AG04449 (cell line): ENCODE measurements at regions not wholly inside any gene's neighbourhood (a gene's known extent, or its start where the extent isn't known, plus 50 kb on each side); places are given as distances from the start of the nearest gene placed in this dataset.

Experiments used
- CTCF ChIA-PET: fragments of 350-600 bp; formaldehyde crosslinking; extraction: SDS; loops from one replicate; lab custom pipeline; 2021; ENCODE audit warnings: antibody characterized with exemption; lab: Yijun Ruan, JAX
- POLR2A ChIA-PET: fragments of 400-600, 350-600 bp; formaldehyde crosslinking; extraction: SDS; loops from one replicate; lab custom pipeline; 2020; ENCODE audit warnings: antibody characterized with exemption, inconsistent platforms; lab: Yijun Ruan, JAX
- DNase-seq: peaks from one replicate; pipeline ENCODE4 v3.0.0-alpha.2; 2010; ENCODE audit warnings: low read depth, low spot score
- H3K4me3 ChIP-seq: 2 replicates; pipeline ENCODE4 v1.5.1; 2011; ENCODE audit warnings: low read depth, mild to moderate bottlenecking, control low read depth, low read length
- TF ChIP-seq, protein P1 (sequence below): IDR thresholded peaks from one replicate; pipeline ENCODE4 v1.5.1; 2011; ENCODE audit warnings: mild to moderate bottlenecking, moderate library complexity, low read length, control low read depth, inconsistent platforms; ENCODE audit not compliant: insufficient read depth; ENCODE audit errors: missing control alignments

DNA sequence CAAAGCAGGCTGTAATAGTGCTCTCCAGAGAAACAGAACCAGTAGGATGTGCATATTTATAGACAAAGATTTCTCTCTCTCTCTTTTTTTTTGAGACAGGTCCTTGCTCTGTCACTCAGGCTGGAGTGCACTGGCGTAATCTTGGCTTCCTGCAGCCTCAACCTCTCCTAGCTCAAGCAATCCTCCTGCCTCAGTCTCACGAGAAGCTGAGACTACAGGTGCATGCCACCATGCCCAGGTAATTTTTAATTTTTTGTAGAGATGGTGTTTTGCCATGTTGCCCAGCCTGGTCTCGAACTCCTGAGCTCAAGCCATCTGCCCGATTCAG is 67.1 kb upstream of the CHD2 start:
- CTCF ChIA-PET: interaction anchor here (1.0 kb wide), 1 partner anchor 61 kb away, joined by 3 read pairs; no protein-coding TSS in a partner anchor
- H3K4me3 ChIP-seq: no peak overlapping the region
- TF ChIP-seq, protein P1, sequence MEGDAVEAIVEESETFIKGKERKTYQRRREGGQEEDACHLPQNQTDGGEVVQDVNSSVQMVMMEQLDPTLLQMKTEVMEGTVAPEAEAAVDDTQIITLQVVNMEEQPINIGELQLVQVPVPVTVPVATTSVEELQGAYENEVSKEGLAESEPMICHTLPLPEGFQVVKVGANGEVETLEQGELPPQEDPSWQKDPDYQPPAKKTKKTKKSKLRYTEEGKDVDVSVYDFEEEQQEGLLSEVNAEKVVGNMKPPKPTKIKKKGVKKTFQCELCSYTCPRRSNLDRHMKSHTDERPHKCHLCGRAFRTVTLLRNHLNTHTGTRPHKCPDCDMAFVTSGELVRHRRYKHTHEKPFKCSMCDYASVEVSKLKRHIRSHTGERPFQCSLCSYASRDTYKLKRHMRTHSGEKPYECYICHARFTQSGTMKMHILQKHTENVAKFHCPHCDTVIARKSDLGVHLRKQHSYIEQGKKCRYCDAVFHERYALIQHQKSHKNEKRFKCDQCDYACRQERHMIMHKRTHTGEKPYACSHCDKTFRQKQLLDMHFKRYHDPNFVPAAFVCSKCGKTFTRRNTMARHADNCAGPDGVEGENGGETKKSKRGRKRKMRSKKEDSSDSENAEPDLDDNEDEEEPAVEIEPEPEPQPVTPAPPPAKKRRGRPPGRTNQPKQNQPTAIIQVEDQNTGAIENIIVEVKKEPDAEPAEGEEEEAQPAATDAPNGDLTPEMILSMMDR: no peak
- DNase-seq: no peak
- POLR2A ChIA-PET: interaction anchor here (1.9 to 2.9 kb wide), 2 partner anchors 31 to 49 kb away, joined by 6 to 36 read pairs; no protein-coding TSS in a partner anchor

DNA sequence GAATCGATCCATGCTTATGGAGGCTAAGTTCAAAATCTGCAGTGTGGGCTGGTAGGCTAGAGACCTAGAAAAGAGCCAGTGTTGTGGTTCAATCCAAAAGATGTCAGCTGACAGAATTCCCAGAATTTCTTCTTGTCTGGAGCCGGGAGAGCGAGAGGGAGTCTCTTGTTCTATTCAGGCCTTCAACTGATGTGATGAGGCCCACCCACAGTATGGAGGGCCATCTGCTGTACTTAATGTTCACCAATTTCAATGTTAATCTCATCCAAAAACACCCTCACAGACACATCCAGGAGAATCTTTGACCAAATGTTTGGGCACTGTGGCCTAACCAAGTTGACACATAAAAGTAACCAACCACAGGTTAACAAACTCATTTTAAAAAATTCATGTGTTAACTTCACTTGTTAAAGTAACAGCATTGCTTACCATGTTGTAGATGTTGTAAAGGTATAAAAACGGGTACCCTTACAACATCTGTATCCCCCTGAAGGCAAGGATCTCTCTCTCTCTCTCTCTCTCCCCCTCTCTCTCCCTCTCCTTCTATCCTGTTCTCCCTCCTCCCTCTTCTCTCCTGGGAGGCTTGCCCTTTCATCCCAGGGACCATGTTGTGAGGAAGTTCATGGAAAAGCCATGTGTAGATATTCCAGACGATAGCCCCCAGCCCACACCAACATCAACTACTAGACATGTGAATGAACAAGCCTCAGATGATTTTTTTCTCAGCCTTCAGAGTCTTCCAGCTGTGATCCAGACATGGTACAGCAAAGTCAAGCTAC is 66.4 kb upstream of the CHD2 start:
- TF ChIP-seq, protein P1: no peak
- CTCF ChIA-PET: interaction anchor here (0.7 to 1.0 kb wide), 2 partner anchors 11 to 97 kb away, joined by 3 read pairs; no protein-coding TSS in a partner anchor
- DNase-seq: no peak
- POLR2A ChIA-PET: interaction anchor here (0.8 kb wide), 1 partner anchor 49 kb away, joined by 3 read pairs; no protein-coding TSS in a partner anchor
- no peak overlapping the region for H3K4me3 ChIP-seq

DNA sequence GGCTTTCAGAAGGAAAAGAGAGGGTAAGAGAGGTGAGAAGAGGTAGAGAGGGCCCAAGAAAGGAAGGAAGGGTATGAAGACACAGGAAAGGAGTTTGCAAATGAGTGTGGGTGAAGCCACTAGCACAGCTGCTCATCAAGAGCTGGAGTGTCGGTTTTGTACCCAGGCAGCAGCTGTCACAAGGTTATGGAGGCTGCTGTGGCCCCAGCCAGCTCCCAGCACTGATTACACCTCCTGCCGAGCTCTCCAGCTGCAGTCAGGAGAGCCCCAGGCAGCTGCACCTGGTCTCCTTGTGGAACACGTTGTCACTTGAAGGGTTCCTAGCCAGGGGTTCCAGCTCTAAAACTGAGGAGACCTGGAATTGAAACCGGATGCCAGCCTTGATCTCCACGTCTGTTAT is 60.4 kb upstream of the CHD2 start:
- CTCF ChIA-PET: no interaction called here
- POLR2A ChIA-PET: no interaction called here
- no peak for DNase-seq
- TF ChIP-seq, protein P1: no peak
- no peak overlapping the region for H3K4me3 ChIP-seq

DNA sequence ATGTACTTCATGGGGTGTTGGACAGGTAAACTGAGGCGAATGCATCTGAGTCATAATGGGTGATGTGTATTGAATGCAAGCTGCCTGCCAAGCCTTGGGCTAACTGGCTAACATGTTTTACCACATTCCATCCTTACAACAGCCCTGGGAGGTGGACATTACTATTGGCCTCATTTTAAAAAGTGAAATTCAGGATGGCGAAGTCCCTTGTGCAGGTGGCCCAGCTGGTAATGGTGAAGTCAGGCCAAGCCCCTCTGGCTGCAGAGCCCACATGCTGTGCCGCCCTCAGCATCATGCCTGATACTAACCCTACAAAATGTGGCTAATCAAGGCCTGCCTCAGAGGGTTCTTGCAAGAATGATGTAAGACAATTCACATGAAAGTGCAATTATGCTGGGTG is 60.0 kb upstream of the CHD2 start:
- DNase-seq: no peak
- ChIA-PET POLR2A (no interaction called here), CTCF (no interaction called here)
- TF ChIP-seq, protein P1: no peak
- no peak overlapping the region for H3K4me3 ChIP-seq

DNA sequence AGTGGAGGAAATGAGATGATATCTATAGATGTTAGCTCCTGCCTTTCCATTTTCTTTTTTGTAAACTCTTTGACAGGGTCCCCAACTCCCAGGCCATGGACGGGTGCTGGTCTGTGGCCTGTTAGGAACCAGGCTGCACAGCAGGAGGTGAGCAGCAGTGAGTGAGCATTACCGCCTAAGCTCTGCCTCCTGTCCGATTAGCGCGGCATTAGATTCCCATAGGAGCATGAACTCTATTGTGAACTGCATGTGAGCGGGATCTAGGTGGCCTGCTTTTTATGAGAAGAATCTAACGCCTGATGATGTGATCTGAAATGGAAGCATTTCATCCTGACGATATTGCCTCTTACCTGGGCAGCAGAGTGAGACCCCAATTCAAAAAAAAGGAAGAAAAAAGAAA is 56.8 kb upstream of the CHD2 start:
- CTCF ChIA-PET: interaction anchor here (1.1 kb wide), 1 partner anchor 72 kb away, joined by 3 read pairs; no protein-coding TSS in a partner anchor
- TF ChIP-seq, protein P1: no peak

DNA sequence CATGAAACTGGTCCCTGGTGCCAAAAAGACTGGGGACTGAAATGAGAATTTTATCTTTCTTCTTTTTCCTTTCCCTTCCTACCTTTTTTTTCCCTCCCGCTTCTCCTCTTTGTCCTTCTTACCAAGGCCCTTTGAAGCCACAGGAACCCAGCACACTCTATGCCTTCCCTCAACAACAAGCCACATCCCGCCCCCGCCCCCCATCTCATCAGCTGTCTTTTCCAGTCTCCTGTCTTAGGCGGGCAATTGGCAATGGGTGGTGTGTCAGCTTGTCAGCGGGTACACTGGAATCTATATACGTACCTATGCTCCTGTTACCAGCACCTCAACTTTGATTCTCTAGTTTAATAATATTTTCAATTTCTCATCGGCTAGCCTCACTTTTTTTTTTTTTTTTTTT is 56.3 kb upstream of the CHD2 start:
- DNase-seq: no peak
- TF ChIP-seq, protein P1: no peak
- H3K4me3 ChIP-seq: no peak overlapping the region
- POLR2A ChIA-PET: interaction anchor here (1.3 to 1.6 kb wide), 2 partner anchors 12 to 38 kb away, joined by 3 to 4 read pairs; no protein-coding TSS in a partner anchor
- CTCF ChIA-PET: interaction anchor here (1.1 kb wide), 1 partner anchor 72 kb away, joined by 3 read pairs; no protein-coding TSS in a partner anchor

More for the DNA sequence above, 56.8 kb upstream of the CHD2 start:
- POLR2A ChIA-PET: interaction anchor here (1.3 to 1.6 kb wide), 2 partner anchors 11 to 39 kb away, joined by 3 to 4 read pairs; no protein-coding TSS in a partner anchor
- no peak overlapping the region for H3K4me3 ChIP-seq
- no peak for DNase-seq
